WTC11 (cell line): ENCODE measurements at regions not wholly inside any gene's neighbourhood (a gene's known extent, or its start where the extent isn't known, plus 50 kb on each side); places are given as distances from the start of the nearest gene placed in this dataset.

Source experiments
- AR ChIP-seq: fragments of 250-450 bp; sonication (Bioruptor Pico); IDR thresholded peaks from 2 replicates; pipeline ENCODE4 v1.9.0; 2021; ENCODE audit warnings: mild to moderate bottlenecking
- ATF2 ChIP-seq: sonication (generic); formaldehyde crosslinking; IDR thresholded peaks from 2 replicates; pipeline ENCODE4 v1.8.1; 2022; ENCODE audit warnings: low read depth, missing genetic modification reagents, borderline replicate concordance
- CBFB ChIP-seq: sonication (generic); formaldehyde crosslinking; IDR thresholded peaks from 2 replicates; pipeline ENCODE4 v1.8.1; 2022; ENCODE audit warnings: mild to moderate bottlenecking, low read depth, missing genetic modification reagents
- CTCF ChIP-seq: fragments of 200-600 bp; IDR thresholded peaks from 2 replicates; pipeline ENCODE4 v1.8.0; 2022; ENCODE audit warnings: antibody characterized with exemption
- ESRRA ChIP-seq: sonication (generic); formaldehyde crosslinking; IDR thresholded peaks from 2 replicates; pipeline ENCODE4 v1.8.1; 2022; ENCODE audit warnings: mild to moderate bottlenecking, missing genetic modification reagents, borderline replicate concordance
- IRF1 ChIP-seq: sonication (generic); formaldehyde crosslinking; IDR thresholded peaks from 2 replicates; pipeline ENCODE4 v1.8.0; 2023; ENCODE audit warnings: missing genetic modification reagents
- MAX ChIP-seq: sonication (generic); formaldehyde crosslinking; IDR thresholded peaks from 2 replicates; pipeline ENCODE4 v1.8.0; 2022; ENCODE audit warnings: mild to moderate bottlenecking, missing genetic modification reagents
- MXD4 ChIP-seq: fragments of 250-450 bp; sonication (Bioruptor Pico); IDR thresholded peaks from 2 replicates; pipeline ENCODE4 v1.8.0; 2021; ENCODE audit warnings: mild to moderate bottlenecking, moderate library complexity, borderline replicate concordance
- NFYB ChIP-seq: sonication (generic); formaldehyde crosslinking; conservative IDR thresholded peaks from 2 replicates; pipeline ENCODE4 v1.8.0; 2022; ENCODE audit warnings: low read depth, missing genetic modification reagents
- ZNF281 ChIP-seq: sonication (generic); formaldehyde crosslinking; IDR thresholded peaks from 2 replicates; pipeline ENCODE4 v1.8.0; 2023; ENCODE audit warnings: mild to moderate bottlenecking, missing genetic modification reagents

GRCh38 chr2:8614646-8615045, 67.2 kb upstream of the ID2 start:
- no peak for TF ChIP-seq CTCF
- TF ChIP-seq NFYB (CRISPR knock-in tag) = no peak
- no peak for TF ChIP-seq AR (CRISPR knock-in tag)
- TF ChIP-seq MAX (CRISPR knock-in tag) = no peak
- no peak for TF ChIP-seq IRF1 (CRISPR knock-in tag)
- TF ChIP-seq MXD4 = no peak
- no peak for TF ChIP-seq ATF2 (CRISPR knock-in tag)
- no peak for TF ChIP-seq CBFB (CRISPR knock-in tag)
- no peak for TF ChIP-seq ESRRA
- TF ChIP-seq ZNF281 = no peak
